SK-N-SH (cell line): ENCODE measurements at regions not wholly inside any gene's neighbourhood (a gene's known extent, or its start where the extent isn't known, plus 50 kb on each side); places are given as distances from the start of the nearest gene placed in this dataset.

ENCODE experiments used
- CTCF ChIA-PET: fragments of 300-600, 350-600 bp; formaldehyde crosslinking; extraction: SDS; loops from one replicate; lab custom pipeline; 2021; lab: Yijun Ruan, JAX
- POLR2A ChIA-PET: fragments of 350-600 bp; sonication (Branson Sonifier 250); formaldehyde crosslinking; extraction: SDS; loops from one replicate; lab custom pipeline; 2020; ENCODE audit warnings: antibody characterized with exemption, inconsistent platforms; lab: Yijun Ruan, JAX
- DNase-seq: peaks from one replicate; pipeline ENCODE4 v3.0.0; 2012
- H2AFZ ChIP-seq: fragments of 200-600 bp; sonication (generic); 2 replicates; pipeline ENCODE4 v1.8.1; 2016; ENCODE audit warnings: antibody characterized with exemption, mild to moderate bottlenecking, low read depth
- H3F3A ChIP-seq: fragments of 200-600 bp; sonication (generic); replicated peaks from 2 replicates; pipeline ENCODE3; 2016; ENCODE audit warnings: antibody characterized with exemption, mild to moderate bottlenecking; ENCODE audit not compliant: insufficient read depth
- H3K27ac ChIP-seq, 2 experiments: fragments of 200-500 bp in 1 of 2; fragments of 200-600 bp in 1 of 2; sonication (Bioruptor generic) in 1 of 2; sonication (generic), shearing (Covaris generic) in 1 of 2; 2 replicates each; pipeline versions ENCODE4 v1.5.1 to v1.6.1; 2014 to 2016; ENCODE audit warnings: low read depth in 2 of 2, inconsistent platforms in 1 of 2, low read length in 1 of 2, mild to moderate bottlenecking in 1 of 2, mixed read lengths in 1 of 2
- H3K27me3 ChIP-seq: fragments of 200-600 bp; sonication (generic), shearing (Covaris generic); 2 replicates; pipeline ENCODE4 v1.6.1; 2016; ENCODE audit warnings: mixed run types; ENCODE audit not compliant: insufficient read depth
- H3K36me3 ChIP-seq, 2 experiments: fragments of 200-500 bp in 1 of 2; fragments of 200-600 bp in 1 of 2; sonication (Bioruptor generic) in 1 of 2; sonication (generic) in 1 of 2; replicated peaks in 1 of 2; 2 replicates each; pipeline versions ENCODE3 to v1.5.1; 2014 to 2016; ENCODE audit warnings: low read length in 1 of 2, mild to moderate bottlenecking in 1 of 2; ENCODE audit not compliant: insufficient read depth in 2 of 2, control insufficient read depth in 1 of 2
- H3K4me1 ChIP-seq, 2 experiments: fragments of 200-500 bp in 1 of 2; fragments of 200-600 bp in 1 of 2; sonication (Bioruptor generic) in 1 of 2; sonication (generic), shearing (Covaris generic) in 1 of 2; 2 replicates each; pipeline versions ENCODE4 v1.5.1 to v1.6.1; 2014 to 2016; ENCODE audit warnings: low read depth in 1 of 2, low read length in 1 of 2, mixed run types in 1 of 2; ENCODE audit not compliant: insufficient read depth in 2 of 2, control insufficient read depth in 1 of 2
- H3K4me2 ChIP-seq: fragments of 200-600 bp; sonication (generic), shearing (Covaris generic); 2 replicates; pipeline ENCODE4 v1.6.1; 2017; ENCODE audit warnings: mixed run types
- H3K4me3 ChIP-seq, 2 experiments: fragments of 200-500 bp in 1 of 2; fragments of 200-600 bp in 1 of 2; sonication (Bioruptor generic) in 1 of 2; sonication (generic), shearing (Covaris generic) in 1 of 2; 2 replicates each; pipeline versions ENCODE4 v1.5.1 to v1.8.1; 2014 to 2016; ENCODE audit warnings: low read depth in 2 of 2, inconsistent platforms in 1 of 2, low read length in 1 of 2, mild to moderate bottlenecking in 1 of 2, mixed read lengths in 1 of 2, moderate library complexity in 1 of 2
- H3K79me2 ChIP-seq: fragments of 200-600 bp; sonication (generic); 2 replicates; pipeline ENCODE4 v1.8.1; 2017; ENCODE audit warnings: mild to moderate bottlenecking; ENCODE audit not compliant: insufficient read depth
- H3K9ac ChIP-seq: fragments of 200-600 bp; sonication (generic); 2 replicates; pipeline ENCODE4 v1.6.1; 2017; ENCODE audit warnings: mixed run types
- H3K9me2 ChIP-seq: fragments of 200-600 bp; sonication (generic); 2 replicates; pipeline ENCODE4 v1.6.1; 2017; ENCODE audit warnings: mixed run types
- H3K9me3 ChIP-seq: fragments of 200-600 bp; sonication (generic); 2 replicates; pipeline ENCODE4 v1.6.1; 2017; ENCODE audit warnings: mixed run types, mild to moderate bottlenecking, moderate library complexity
- H4K20me1 ChIP-seq: fragments of 200-600 bp; sonication (generic); 2 replicates; pipeline ENCODE4 v1.6.1; 2017; ENCODE audit warnings: mild to moderate bottlenecking, mixed run types; ENCODE audit not compliant: insufficient read depth
- EP300 ChIP-seq, 2 experiments: IDR thresholded peaks; 2 replicates each; pipeline versions ENCODE4 v1.4.0 to v1.6.1; 2012; ENCODE audit warnings: borderline replicate concordance in 1 of 2, low read depth in 1 of 2, low read length in 1 of 2
- FOXM1 ChIP-seq: IDR thresholded peaks from 2 replicates; pipeline ENCODE4 v1.4.0; 2012; ENCODE audit warnings: low read depth, mild to moderate bottlenecking
- JUND ChIP-seq: IDR thresholded peaks from 2 replicates; pipeline ENCODE4 v1.4.0; 2012
- NFIC ChIP-seq: IDR thresholded peaks from 2 replicates; pipeline ENCODE4 v1.4.0; 2012; ENCODE audit warnings: borderline replicate concordance
- POLR2AphosphoS5 ChIP-seq: IDR thresholded peaks from 2 replicates; pipeline ENCODE4 v1.6.1; 2012; ENCODE audit warnings: low read depth, low read length
- REST ChIP-seq: IDR thresholded peaks from 2 replicates; pipeline ENCODE4 v1.6.1; 2012; ENCODE audit warnings: mild to moderate bottlenecking, low read depth, low read length, moderate library complexity
- RFX5 ChIP-seq: IDR thresholded peaks from 2 replicates; pipeline ENCODE4 v1.6.1; 2012; ENCODE audit warnings: mild to moderate bottlenecking, improper control_type of control experiment, low read length
- TAF1 ChIP-seq: IDR thresholded peaks from 2 replicates; pipeline ENCODE4 v1.6.1; 2012; ENCODE audit warnings: low read depth, mild to moderate bottlenecking, low read length, moderate library complexity, borderline replicate concordance
- TEAD4 ChIP-seq: IDR thresholded peaks from 2 replicates; pipeline ENCODE4 v1.4.0; 2012; ENCODE audit warnings: mild to moderate bottlenecking, borderline replicate concordance; ENCODE audit not compliant: insufficient read depth
- WGBS: methylation state at CpG from one replicate; pipeline ENCODE4 v1.1.6; 2017; ENCODE audit warnings: low lambda C conversion rate; 5-methylcytosine and 5-hydroxymethylcytosine counted together
- TF ChIP-seq, protein P1 (sequence below): fragments of 200-600 bp; sonication (generic); IDR thresholded peaks from 2 replicates; pipeline ENCODE4 v1.6.1; 2017; ENCODE audit warnings: antibody characterized with exemption, mild to moderate bottlenecking, moderate library complexity

GRCh38 chr4:23369331-23369730, 520.5 kb downstream of the PPARGC1A start:
- no peak for DNase-seq
- Histone ChIP-seq H2AFZ (no peak overlapping the region), H3K27me3 (no peaks in the 10 kb centered on the region), H3F3A (no peaks in the 10 kb centered on the region), H3K79me2 (no peaks in the 10 kb centered on the region), H3K4me2 (no peak overlapping the region), H3K9ac (no peak overlapping the region), H3K9me2 (no peaks in the 10 kb centered on the region), H3K4me1 (no peaks in the 10 kb centered on the region), H4K20me1 (no peaks in the 10 kb centered on the region), H3K9me3 (no peaks in the 10 kb centered on the region), H3K27ac (no peak overlapping the region), H3K4me3 (no peak overlapping the region), H3K36me3 (no peaks in the 10 kb centered on the region)
- ChIA-PET POLR2A (no interaction called here), CTCF (no interaction called here)
- no peak for TF ChIP-seq POLR2AphosphoS5
- no peak for TF ChIP-seq EP300 (IDR thresholded peaks at IDR 0.05; ENCODE audit: borderline replicate concordance in 1 of 2, low read depth in 1 of 2, low read length in 1 of 2)
- TF ChIP-seq RFX5: no peak
- TF ChIP-seq JUND: no peak
- TF ChIP-seq FOXM1: no peak
- WGBS: 0% methylated on average over 3 of the region's 3 CpGs

DNA sequence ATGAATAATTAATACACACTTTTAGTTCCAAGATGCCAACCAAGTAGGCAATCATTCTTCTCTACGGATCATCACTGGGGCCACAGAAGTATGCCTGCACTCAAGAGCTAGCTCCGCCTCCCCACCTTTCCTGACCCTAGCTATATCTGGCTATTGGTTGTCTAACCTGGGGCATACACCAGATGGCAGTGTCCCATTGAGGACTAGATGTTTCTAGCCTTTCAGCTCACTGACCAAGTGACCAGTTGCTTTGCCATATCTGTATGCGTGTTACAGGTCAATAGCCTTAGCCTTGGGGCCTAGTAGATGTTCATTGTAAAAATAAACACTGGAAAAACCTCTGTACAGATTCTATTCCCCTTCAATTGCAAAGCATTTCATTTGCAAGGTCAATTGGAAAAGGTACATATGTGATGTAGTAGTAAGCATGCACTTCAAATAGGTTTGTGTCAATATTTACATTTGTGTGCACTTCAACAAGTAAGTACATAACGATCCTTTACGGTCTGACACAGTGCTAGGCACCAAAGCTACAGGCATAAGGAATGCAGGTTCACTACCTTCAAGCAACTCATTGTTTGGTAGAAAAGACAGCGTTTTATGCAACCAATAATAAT, 521.7 kb downstream of the PPARGC1A start:
- peak; percentile 9 for DNase-seq
- H3K4me3 ChIP-seq: peak overlapping the region in 1 of 2 experiments; percentile 26; a peak in 1 of 4 replicates
- TF ChIP-seq, protein P1, sequence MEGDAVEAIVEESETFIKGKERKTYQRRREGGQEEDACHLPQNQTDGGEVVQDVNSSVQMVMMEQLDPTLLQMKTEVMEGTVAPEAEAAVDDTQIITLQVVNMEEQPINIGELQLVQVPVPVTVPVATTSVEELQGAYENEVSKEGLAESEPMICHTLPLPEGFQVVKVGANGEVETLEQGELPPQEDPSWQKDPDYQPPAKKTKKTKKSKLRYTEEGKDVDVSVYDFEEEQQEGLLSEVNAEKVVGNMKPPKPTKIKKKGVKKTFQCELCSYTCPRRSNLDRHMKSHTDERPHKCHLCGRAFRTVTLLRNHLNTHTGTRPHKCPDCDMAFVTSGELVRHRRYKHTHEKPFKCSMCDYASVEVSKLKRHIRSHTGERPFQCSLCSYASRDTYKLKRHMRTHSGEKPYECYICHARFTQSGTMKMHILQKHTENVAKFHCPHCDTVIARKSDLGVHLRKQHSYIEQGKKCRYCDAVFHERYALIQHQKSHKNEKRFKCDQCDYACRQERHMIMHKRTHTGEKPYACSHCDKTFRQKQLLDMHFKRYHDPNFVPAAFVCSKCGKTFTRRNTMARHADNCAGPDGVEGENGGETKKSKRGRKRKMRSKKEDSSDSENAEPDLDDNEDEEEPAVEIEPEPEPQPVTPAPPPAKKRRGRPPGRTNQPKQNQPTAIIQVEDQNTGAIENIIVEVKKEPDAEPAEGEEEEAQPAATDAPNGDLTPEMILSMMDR: peak; percentile 23; the same call in 1 of the 2 replicates
- no peak for TF ChIP-seq TAF1
- no peak for TF ChIP-seq TEAD4
- no peak for TF ChIP-seq NFIC
- no peak for TF ChIP-seq REST
- H4K20me1 ChIP-seq: no peaks in the 10 kb centered on the region
- H3K4me1 ChIP-seq: no peaks in the 10 kb centered on the region
- no peaks in the 10 kb centered on the region for H3K9me3 ChIP-seq
- H3K79me2 ChIP-seq: no peaks in the 10 kb centered on the region
- 12% methylated on average over 5 of the region's 6 CpGs for WGBS
- CTCF ChIA-PET: interaction anchor here (1.1 to 1.4 kb wide), 3 partner anchors 9 to 1060 kb away, joined by 3 to 4 read pairs (median 3); no protein-coding TSS in a partner anchor
- no peaks in the 10 kb centered on the region for H3K36me3 ChIP-seq
- no peak overlapping the region for H3K27ac ChIP-seq
- H3K9ac ChIP-seq: no peak overlapping the region
- H3K9me2 ChIP-seq: no peaks in the 10 kb centered on the region
- POLR2A ChIA-PET: no interaction called here
- no peak overlapping the region for H3K4me2 ChIP-seq
- H3F3A ChIP-seq: no peaks in the 10 kb centered on the region
- H3K27me3 ChIP-seq: no peaks in the 10 kb centered on the region
- no peak overlapping the region for H2AFZ ChIP-seq
